DND-41 (cell line): ENCODE measurements at regions not wholly inside any gene's neighbourhood (a gene's known extent, or its start where the extent isn't known, plus 50 kb on each side); places are given as distances from the start of the nearest gene placed in this dataset.

ENCODE experiments used
- ATAC-seq: fragments of 200-7000 bp; cut with Tn5 transposase; 3 replicates; pipeline ENCODE4 v1.9.1; 2021; ENCODE audit warnings: low read depth; ENCODE audit not compliant: insufficient read depth
- DNase-seq: peaks from one replicate; pipeline ENCODE4 v3.0.0-alpha.2; 2020
- H2AFZ ChIP-seq: 2 replicates; pipeline ENCODE4 v1.6.0; 2012; ENCODE audit warnings: low read depth, low read length
- H3K27ac ChIP-seq: 2 replicates; pipeline ENCODE4 v1.5.1; 2012; ENCODE audit warnings: low read length, inconsistent platforms
- H3K27me3 ChIP-seq: fragments of 200-600 bp; sonication (generic); 2 replicates; pipeline ENCODE4 v1.6.0; 2012; ENCODE audit warnings: low read length, mild to moderate bottlenecking, inconsistent platforms; ENCODE audit not compliant: insufficient read depth, poor library complexity
- H3K36me3 ChIP-seq: 2 replicates; pipeline ENCODE4 v1.5.1; 2012; ENCODE audit warnings: low read length, inconsistent platforms; ENCODE audit not compliant: insufficient read depth
- H3K4me1 ChIP-seq: 2 replicates; pipeline ENCODE4 v1.5.1; 2012; ENCODE audit warnings: mild to moderate bottlenecking, low read length; ENCODE audit not compliant: insufficient read depth
- H3K4me2 ChIP-seq: 2 replicates; pipeline ENCODE4 v1.6.0; 2012; ENCODE audit warnings: mild to moderate bottlenecking, moderate library complexity, low read length, inconsistent platforms; ENCODE audit not compliant: insufficient read depth
- H3K4me3 ChIP-seq, 2 experiments: fragments of 200-600 bp in 1 of 2; shearing (Covaris generic) in 1 of 2; 2 replicates each; pipeline ENCODE4 v1.5.1; 2012 to 2016; ENCODE audit warnings: inconsistent platforms in 2 of 2, low read length in 2 of 2, mild to moderate bottlenecking in 2 of 2, low read depth in 1 of 2, moderate library complexity in 1 of 2
- H3K79me2 ChIP-seq: 2 replicates; pipeline ENCODE4 v1.6.0; 2012; ENCODE audit warnings: low read length, inconsistent platforms; ENCODE audit not compliant: insufficient read depth
- H3K9ac ChIP-seq: 2 replicates; pipeline ENCODE4 v1.6.0; 2012; ENCODE audit warnings: low read depth, mild to moderate bottlenecking, inconsistent platforms, low read length, moderate library complexity
- H3K9me3 ChIP-seq: 2 replicates; pipeline ENCODE4 v1.5.1; 2012; ENCODE audit warnings: low read length, moderate library complexity, mild to moderate bottlenecking, inconsistent platforms; ENCODE audit not compliant: insufficient read depth, severe bottlenecking
- H4K20me1 ChIP-seq: 2 replicates; pipeline ENCODE4 v1.6.0; 2012; ENCODE audit warnings: low read length; ENCODE audit not compliant: insufficient read depth
- EZH2 ChIP-seq: IDR thresholded peaks from 3 replicates; pipeline ENCODE4 v1.6.1; 2012; ENCODE audit warnings: borderline replicate concordance, low read depth, mild to moderate bottlenecking, moderate library complexity, low read length, inconsistent platforms; ENCODE audit not compliant: severe bottlenecking
- TF ChIP-seq, protein P1 (sequence below): IDR thresholded peaks from 2 replicates; pipeline ENCODE4 v1.5.1; 2012; ENCODE audit warnings: borderline replicate concordance, low read length, moderate library complexity, mild to moderate bottlenecking; ENCODE audit not compliant: poor library complexity, severe bottlenecking; ENCODE audit errors: extremely low read depth

DNA sequence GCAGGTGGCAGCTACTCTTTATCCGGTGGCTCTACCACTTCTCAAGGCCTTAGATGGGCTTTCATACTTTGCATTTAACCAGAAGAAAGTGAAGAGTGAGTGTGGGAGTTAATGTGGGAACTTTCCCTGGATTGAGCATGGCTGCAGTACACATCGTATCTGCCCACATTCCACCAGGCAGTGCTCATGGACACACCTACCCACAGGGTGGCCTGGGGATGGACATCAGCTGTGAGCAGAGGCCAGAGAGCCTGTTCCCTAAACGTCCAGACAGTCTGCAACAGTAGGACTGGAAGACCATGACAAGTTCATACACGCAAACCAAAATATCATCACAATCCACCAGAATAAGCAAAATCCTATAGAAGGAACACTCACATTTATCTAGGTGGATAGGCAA lies 213.8 kb downstream of the IRX1 start:
- ATAC-seq = no peak
- DNase-seq = no peak
- no peak for TF ChIP-seq EZH2
- TF ChIP-seq, protein P1, sequence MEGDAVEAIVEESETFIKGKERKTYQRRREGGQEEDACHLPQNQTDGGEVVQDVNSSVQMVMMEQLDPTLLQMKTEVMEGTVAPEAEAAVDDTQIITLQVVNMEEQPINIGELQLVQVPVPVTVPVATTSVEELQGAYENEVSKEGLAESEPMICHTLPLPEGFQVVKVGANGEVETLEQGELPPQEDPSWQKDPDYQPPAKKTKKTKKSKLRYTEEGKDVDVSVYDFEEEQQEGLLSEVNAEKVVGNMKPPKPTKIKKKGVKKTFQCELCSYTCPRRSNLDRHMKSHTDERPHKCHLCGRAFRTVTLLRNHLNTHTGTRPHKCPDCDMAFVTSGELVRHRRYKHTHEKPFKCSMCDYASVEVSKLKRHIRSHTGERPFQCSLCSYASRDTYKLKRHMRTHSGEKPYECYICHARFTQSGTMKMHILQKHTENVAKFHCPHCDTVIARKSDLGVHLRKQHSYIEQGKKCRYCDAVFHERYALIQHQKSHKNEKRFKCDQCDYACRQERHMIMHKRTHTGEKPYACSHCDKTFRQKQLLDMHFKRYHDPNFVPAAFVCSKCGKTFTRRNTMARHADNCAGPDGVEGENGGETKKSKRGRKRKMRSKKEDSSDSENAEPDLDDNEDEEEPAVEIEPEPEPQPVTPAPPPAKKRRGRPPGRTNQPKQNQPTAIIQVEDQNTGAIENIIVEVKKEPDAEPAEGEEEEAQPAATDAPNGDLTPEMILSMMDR = no peak
- Histone ChIP-seq H3K79me2 (no peaks in the 10 kb centered on the region), H3K4me1 (peaks cover 5% of the 10 kb centered on the region), H3K4me3 (no peak overlapping the region), H3K9me3 (peaks cover 12% of the 10 kb centered on the region), H3K4me2 (no peak overlapping the region), H3K9ac (no peak overlapping the region), H3K36me3 (no peaks in the 10 kb centered on the region), H2AFZ (peak overlapping the region; percentile 52; the same call in 1 of the 2 replicates), H4K20me1 (no peaks in the 10 kb centered on the region), H3K27ac (no peak overlapping the region), H3K27me3 (no peaks in the 10 kb centered on the region)

DNA sequence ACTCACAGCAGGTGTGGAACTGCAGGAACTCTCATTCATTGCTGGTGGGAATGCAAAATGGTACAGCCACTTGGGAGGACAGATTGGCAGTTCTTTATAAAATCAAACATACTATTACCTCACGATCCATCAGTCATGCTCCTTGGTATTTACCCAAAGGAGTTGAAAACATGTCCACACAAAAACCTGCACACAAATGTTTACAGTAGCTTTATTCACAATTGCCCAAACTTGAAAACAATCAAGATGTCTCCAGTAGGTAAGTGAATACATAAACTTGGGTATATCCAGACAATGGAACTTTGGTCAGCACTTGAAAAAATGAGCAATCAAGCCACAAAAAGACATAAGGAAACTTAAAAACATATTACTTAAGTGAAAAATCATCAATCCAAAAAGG lies 215.5 kb downstream of the IRX1 start:
- Histone ChIP-seq H3K4me1 (peaks cover 5% of the 10 kb centered on the region), H3K27me3 (no peaks in the 10 kb centered on the region), H3K79me2 (no peaks in the 10 kb centered on the region), H3K36me3 (no peaks in the 10 kb centered on the region), H3K4me2 (no peak overlapping the region), H3K27ac (no peak overlapping the region), H4K20me1 (no peaks in the 10 kb centered on the region), H3K9ac (no peak overlapping the region), H3K9me3 (peaks cover 12% of the 10 kb centered on the region), H2AFZ (no peak overlapping the region), H3K4me3 (no peak overlapping the region)
- ATAC-seq (no peak), DNase-seq (no peak)
- TF ChIP-seq, protein P1 = no peak
- TF ChIP-seq EZH2 = no peak

DNA sequence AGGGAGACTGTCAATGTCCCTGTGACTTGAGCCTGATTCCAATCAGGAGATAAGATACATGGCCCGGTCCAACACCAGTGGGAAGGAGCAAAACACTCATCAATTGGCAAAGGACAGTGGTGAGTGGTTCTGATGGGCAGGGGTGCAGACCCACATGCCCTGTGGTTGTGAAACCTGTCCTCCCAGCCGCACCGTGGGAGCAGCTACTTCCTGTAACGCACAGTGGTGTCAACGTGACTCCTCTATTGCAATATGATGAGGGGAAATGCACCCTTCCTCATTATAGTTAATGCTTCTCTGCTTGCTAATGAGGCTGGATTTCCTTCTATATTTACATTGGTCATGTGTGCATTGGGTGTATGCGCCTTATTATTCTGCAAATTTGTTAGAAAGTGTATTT lies 223.0 kb downstream of the IRX1 start:
- Histone ChIP-seq H2AFZ (no peak overlapping the region), H3K9ac (no peak overlapping the region), H3K4me2 (no peak overlapping the region), H3K9me3 (no peaks in the 10 kb centered on the region), H3K4me3 (no peak overlapping the region), H4K20me1 (no peaks in the 10 kb centered on the region), H3K36me3 (no peaks in the 10 kb centered on the region), H3K4me1 (peaks cover 11% of the 10 kb centered on the region), H3K27ac (no peak overlapping the region; the same call in 1 of the 2 replicates), H3K27me3 (no peaks in the 10 kb centered on the region), H3K79me2 (no peaks in the 10 kb centered on the region)
- no peak for TF ChIP-seq EZH2
- TF ChIP-seq, protein P1 = no peak
- ATAC-seq (peak; percentile 56; the same call in 1 of the 3 replicates), DNase-seq (no peak)
